ENCODE measurements at regions not wholly inside any gene's neighbourhood (a gene's known extent, or its start where the extent isn't known, plus 50 kb on each side); places are given as distances from the start of the nearest gene placed in this dataset.

DNA sequence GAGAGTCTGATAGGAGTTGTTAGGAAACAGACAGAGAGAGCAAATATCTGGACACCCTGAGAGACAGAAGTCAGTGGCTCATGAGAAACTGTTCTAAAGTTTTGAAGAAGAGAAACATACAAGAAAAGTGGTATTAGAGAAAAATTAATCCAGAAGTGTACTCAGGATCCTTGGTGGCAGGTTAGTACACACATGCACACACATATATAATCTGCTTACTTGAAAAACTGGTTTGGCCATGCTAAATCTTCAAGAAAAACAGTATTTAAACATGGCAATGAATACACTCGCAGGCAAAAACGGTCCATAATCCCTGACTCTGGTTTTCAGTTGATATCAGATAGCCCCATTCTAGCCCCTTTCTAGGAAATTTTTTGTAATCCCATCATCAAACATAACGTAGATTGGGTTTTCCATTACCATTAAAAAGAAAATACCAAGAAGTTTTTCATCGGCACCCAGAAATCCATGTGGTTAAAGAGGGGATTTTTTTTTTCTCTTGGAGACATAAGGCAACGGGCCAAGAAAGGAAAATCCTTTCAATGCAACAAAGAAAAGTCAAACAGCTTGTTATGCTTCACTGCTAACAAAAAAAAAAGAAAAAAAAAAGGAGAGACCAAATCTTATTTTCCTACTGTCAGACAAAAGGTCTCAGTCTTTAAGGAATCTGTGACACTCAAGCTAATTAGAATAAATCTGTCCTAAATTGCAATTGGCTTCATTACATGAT is 178.0 kb upstream of the MIR17HG start:
- TF ChIP-seq POLR2AphosphoS5 (IDR thresholded peaks at IDR 0.05; ENCODE audit: borderline replicate concordance, low read depth, low read length): no peak
- no peak for TF ChIP-seq FOXP2 (optimal IDR thresholded peaks at IDR 0.05; ENCODE audit: control extremely low read depth, extremely low read length, insufficient read depth)
